ENCODE measurements at regions not wholly inside any gene's neighbourhood (a gene's known extent, or its start where the extent isn't known, plus 50 kb on each side); places are given as distances from the start of the nearest gene placed in this dataset.

DNA sequence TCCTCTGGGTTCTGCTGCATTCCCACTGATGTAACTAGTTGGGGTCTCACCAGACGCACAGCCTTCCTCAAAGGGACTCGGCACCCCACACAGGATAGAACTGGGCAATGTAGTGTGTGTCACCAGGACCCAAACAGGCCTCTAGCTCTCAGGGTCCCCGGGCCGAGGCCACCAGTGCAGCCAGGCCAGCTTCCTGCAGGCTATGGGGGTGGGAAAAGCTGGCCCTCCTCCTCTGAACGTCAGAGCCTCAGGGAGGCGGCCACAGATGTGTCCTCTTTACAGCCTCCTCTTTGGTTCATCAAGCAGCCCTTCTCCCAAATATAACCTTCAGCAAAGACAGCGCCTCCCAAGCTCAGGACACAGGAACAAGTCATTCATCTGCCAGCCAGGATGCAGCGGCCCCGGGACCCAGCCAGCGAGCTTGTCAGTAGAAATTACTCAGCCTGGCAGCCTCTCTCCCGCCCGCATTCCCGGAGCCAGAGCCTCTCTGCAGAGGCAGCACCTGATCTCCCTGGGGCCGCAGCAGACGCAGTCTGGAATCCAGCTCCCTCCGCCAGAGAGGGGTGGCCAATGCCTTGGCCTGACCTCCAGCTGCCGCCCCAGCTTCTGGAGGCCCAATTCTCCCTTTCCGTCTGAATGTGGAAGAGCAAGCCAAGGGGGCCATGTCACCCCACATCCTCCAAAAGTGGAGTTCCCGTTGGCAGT, 288.5 kb downstream of the FBXW7 start:
- ChIA-PET CTCF (interaction anchor here (0.8 to 0.9 kb wide), 2 partner anchors 8 to 102 kb away, joined by 3 to 6 read pairs; no protein-coding TSS in a partner anchor), POLR2A (interaction anchor here (1.0 to 1.2 kb wide), 3 partner anchors 8 to 146 kb away, joined by 3 to 11 read pairs (median 7); no protein-coding TSS in a partner anchor)
- Histone ChIP-seq H3K4me1 (ENCODE audit: control insufficient read depth in 2 of 2, insufficient read depth in 2 of 2, low read length in 2 of 2) (peaks cover 10 to 35% of the 10 kb centered on the region in 2 donors), H3K27ac (ENCODE audit: low read depth, low read length) (no peak overlapping the region), H3K9me3 (ENCODE audit: control insufficient read depth in 2 of 3, low read length in 3 of 3) (no peaks in the 10 kb centered on the region), H3K27me3 (ENCODE audit: control insufficient read depth in 2 of 2, insufficient read depth in 2 of 2, low read length in 2 of 2) (no peaks in the 10 kb centered on the region), H3K4me3 (ENCODE audit: low read length) (no peak overlapping the region), H3K36me3 (ENCODE audit: control insufficient read depth in 2 of 3, insufficient read depth in 3 of 3, low read length in 3 of 3) (no peaks in the 10 kb centered on the region)
- H3K27me3 Mint-ChIP-seq = peaks cover 0 to 13% (median 0%) of the 10 kb centered on the region in 5 donors
- ATAC-seq (no peak), DNase-seq (no peak)
- H3K36me3 Mint-ChIP-seq = peaks cover 0 to 12% (median 0%) of the 10 kb centered on the region in 5 donors
- H3K4me1 Mint-ChIP-seq = peaks cover 24 to 61% (median 48%) of the 10 kb centered on the region in 7 donors
- peak overlapping the region in 4 of 10 donors; percentile 20 to 82 (median 62) for H3K4me3 Mint-ChIP-seq
- H3K27ac Mint-ChIP-seq = peak overlapping the region in 5 of 9 donors; percentile 81 to 96 (median 91)
- intact Hi-C loops (cut with micrococcal nuclease) = loop anchor here in 1 of 2 donors (2.0 kb wide), 1 partner anchor 147 kb away; no protein-coding TSS in a partner anchor
- H3K9me3 Mint-ChIP-seq = peaks cover 0 to 3% (median 0%) of the 10 kb centered on the region in 11 donors

- peaks cover 24 to 65% (median 48%) of the 10 kb centered on the region in 7 donors for H3K4me1 Mint-ChIP-seq
- ChIA-PET CTCF (interaction anchor here (0.8 to 0.9 kb wide), 2 partner anchors 9 to 102 kb away, joined by 3 to 6 read pairs; no protein-coding TSS in a partner anchor), POLR2A (interaction anchor here (0.6 to 1.3 kb wide), 8 partner anchors 8 to 429 kb away, joined by 3 to 11 read pairs (median 4); no protein-coding TSS in a partner anchor)
- H3K27ac Mint-ChIP-seq = peak overlapping the region; percentile 58 to 97 (median 91)
- H3K27me3 ChIP-seq (ENCODE audit: control insufficient read depth in 2 of 2, insufficient read depth in 2 of 2, low read length in 2 of 2) = no peaks in the 10 kb centered on the region
- H3K36me3 ChIP-seq (ENCODE audit: control insufficient read depth in 2 of 3, insufficient read depth in 3 of 3, low read length in 3 of 3) = no peaks in the 10 kb centered on the region
- H3K9me3 ChIP-seq (ENCODE audit: control insufficient read depth in 2 of 3, low read length in 3 of 3) = no peaks in the 10 kb centered on the region
- peaks cover 10 to 35% of the 10 kb centered on the region in 2 donors for H3K4me1 ChIP-seq (ENCODE audit: control insufficient read depth in 2 of 2, insufficient read depth in 2 of 2, low read length in 2 of 2)
- ATAC-seq (peak; percentile 64), DNase-seq (peak in 7 of 9 donors; percentile 11 to 58 (median 50))
- peaks cover 0 to 2% (median 0%) of the 10 kb centered on the region in 11 donors for H3K9me3 Mint-ChIP-seq
- peaks cover 0 to 10% (median 0%) of the 10 kb centered on the region in 5 donors for H3K36me3 Mint-ChIP-seq
- H3K27ac ChIP-seq (ENCODE audit: low read depth, low read length) = peak overlapping the region; percentile 52
- intact Hi-C loops (cut with micrococcal nuclease) = loop anchor here in 1 of 2 donors (2.0 kb wide), 1 partner anchor 146 kb away; no protein-coding TSS in a partner anchor
- peaks cover 0 to 14% (median 0%) of the 10 kb centered on the region in 5 donors for H3K27me3 Mint-ChIP-seq
- peak overlapping the region; percentile 20 for H3K4me3 ChIP-seq (ENCODE audit: low read length)
- peak overlapping the region; percentile 46 to 83 (median 78) for H3K4me3 Mint-ChIP-seq
Measured at GRCh38 chr4:152246659-152247058, 289.2 kb downstream of the FBXW7 start.

GRCh38 chr4:152245680-152246079, 290.2 kb downstream of the FBXW7 start:
- Mint-ChIP-seq H3K27ac (peak overlapping the region in 4 of 9 donors; percentile 83 to 96 (median 90)), H3K4me3 (peak overlapping the region in 3 of 10 donors; percentile 23 to 82 (median 32)), H3K27me3 (peaks cover 0 to 16% (median 0%) of the 10 kb centered on the region in 5 donors), H3K36me3 (peaks cover 0 to 10% (median 0%) of the 10 kb centered on the region in 5 donors), H3K4me1 (peaks cover 24 to 63% (median 48%) of the 10 kb centered on the region in 7 donors), H3K9me3 (peaks cover 0 to 2% (median 0%) of the 10 kb centered on the region in 11 donors)
- H3K4me1 ChIP-seq (ENCODE audit: control insufficient read depth in 2 of 2, insufficient read depth in 2 of 2, low read length in 2 of 2) = peaks cover 10 to 35% of the 10 kb centered on the region in 2 donors
- DNase-seq (no peak), ATAC-seq (no peak)
- no peak overlapping the region for H3K4me3 ChIP-seq (ENCODE audit: low read length)
- ChIA-PET POLR2A (interaction anchor here (0.7 to 1.3 kb wide), 5 partner anchors 9 to 428 kb away, joined by 3 to 5 read pairs (median 3); no protein-coding TSS in a partner anchor), CTCF (interaction anchor here (0.6 kb wide), 1 partner anchor 132 kb away, joined by 3 read pairs; no protein-coding TSS in a partner anchor)
- H3K27me3 ChIP-seq (ENCODE audit: control insufficient read depth in 2 of 2, insufficient read depth in 2 of 2, low read length in 2 of 2) = no peaks in the 10 kb centered on the region
- H3K27ac ChIP-seq (ENCODE audit: low read depth, low read length) = no peak overlapping the region
- no peaks in the 10 kb centered on the region for H3K9me3 ChIP-seq (ENCODE audit: control insufficient read depth in 2 of 3, low read length in 3 of 3)
- intact Hi-C loops (cut with micrococcal nuclease) = loop anchor here in 1 of 2 donors (2.0 kb wide), 1 partner anchor 145 kb away; no protein-coding TSS in a partner anchor
- H3K36me3 ChIP-seq (ENCODE audit: control insufficient read depth in 2 of 3, insufficient read depth in 3 of 3, low read length in 3 of 3) = no peaks in the 10 kb centered on the region

- intact Hi-C loops (cut with micrococcal nuclease) = no loop called here
- ATAC-seq = no peak
- Histone ChIP-seq H3K4me1 (ENCODE audit: control insufficient read depth in 2 of 2, insufficient read depth in 2 of 2, low read length in 2 of 2) (peaks cover 10 to 35% of the 10 kb centered on the region in 2 donors), H3K4me3 (ENCODE audit: low read length) (no peak overlapping the region), H3K27ac (ENCODE audit: low read depth, low read length) (no peak overlapping the region), H3K36me3 (ENCODE audit: control insufficient read depth in 2 of 3, insufficient read depth in 3 of 3, low read length in 3 of 3) (no peaks in the 10 kb centered on the region), H3K27me3 (ENCODE audit: control insufficient read depth in 2 of 2, insufficient read depth in 2 of 2, low read length in 2 of 2) (no peaks in the 10 kb centered on the region), H3K9me3 (ENCODE audit: control insufficient read depth in 2 of 3, low read length in 3 of 3) (no peaks in the 10 kb centered on the region)
- H3K9me3 Mint-ChIP-seq = peaks cover 0 to 2% (median 0%) of the 10 kb centered on the region in 11 donors
- ChIA-PET POLR2A (interaction anchor here (0.6 to 0.9 kb wide), 3 partner anchors 10 to 483 kb away, joined by 3 read pairs; no protein-coding TSS in a partner anchor), CTCF (no interaction called here)
- H3K4me1 Mint-ChIP-seq = peaks cover 24 to 60% (median 48%) of the 10 kb centered on the region in 7 donors
- H3K4me3 Mint-ChIP-seq = peak overlapping the region in 8 of 10 donors; percentile 4 to 66 (median 40)
- peaks cover 0 to 16% (median 0%) of the 10 kb centered on the region in 5 donors for H3K27me3 Mint-ChIP-seq
- DNase-seq = no peak
- peak overlapping the region in 5 of 9 donors; percentile 23 to 62 (median 56) for H3K27ac Mint-ChIP-seq
- H3K36me3 Mint-ChIP-seq = peaks cover 0 to 11% (median 0%) of the 10 kb centered on the region in 5 donors
Measured at GRCh38 chr4:152244659-152245058, 291.2 kb downstream of the FBXW7 start.

- Mint-ChIP-seq H3K27me3 (peaks cover 0 to 16% (median 0%) of the 10 kb centered on the region in 5 donors), H3K27ac (peak overlapping the region in 4 of 9 donors; percentile 23 to 77 (median 58)), H3K9me3 (peaks cover 0 to 2% (median 0%) of the 10 kb centered on the region in 11 donors), H3K36me3 (peaks cover 0 to 11% (median 0%) of the 10 kb centered on the region in 5 donors), H3K4me3 (peak overlapping the region in 8 of 10 donors; percentile 3 to 66 (median 40)), H3K4me1 (peaks cover 26 to 59% (median 48%) of the 10 kb centered on the region in 7 donors)
- intact Hi-C loops (cut with micrococcal nuclease) = no loop called here
- DNase-seq (peak in 1 of 9 donors; percentile 17), ATAC-seq (no peak)
- Histone ChIP-seq H3K27ac (ENCODE audit: low read depth, low read length) (no peak overlapping the region), H3K9me3 (ENCODE audit: control insufficient read depth in 2 of 3, low read length in 3 of 3) (no peaks in the 10 kb centered on the region), H3K4me3 (ENCODE audit: low read length) (no peak overlapping the region), H3K4me1 (ENCODE audit: control insufficient read depth in 2 of 2, insufficient read depth in 2 of 2, low read length in 2 of 2) (peaks cover 10 to 35% of the 10 kb centered on the region in 2 donors), H3K36me3 (ENCODE audit: control insufficient read depth in 2 of 3, insufficient read depth in 3 of 3, low read length in 3 of 3) (no peaks in the 10 kb centered on the region), H3K27me3 (ENCODE audit: control insufficient read depth in 2 of 2, insufficient read depth in 2 of 2, low read length in 2 of 2) (no peaks in the 10 kb centered on the region)
- CTCF ChIA-PET = no interaction called here
- POLR2A ChIA-PET = interaction anchor here (0.6 to 1.4 kb wide), 6 partner anchors 8 to 143 kb away, joined by 3 to 6 read pairs (median 3); no protein-coding TSS in a partner anchor
Measured at GRCh38 chr4:152243896-152244595, 291.8 kb downstream of the FBXW7 start.

DNA sequence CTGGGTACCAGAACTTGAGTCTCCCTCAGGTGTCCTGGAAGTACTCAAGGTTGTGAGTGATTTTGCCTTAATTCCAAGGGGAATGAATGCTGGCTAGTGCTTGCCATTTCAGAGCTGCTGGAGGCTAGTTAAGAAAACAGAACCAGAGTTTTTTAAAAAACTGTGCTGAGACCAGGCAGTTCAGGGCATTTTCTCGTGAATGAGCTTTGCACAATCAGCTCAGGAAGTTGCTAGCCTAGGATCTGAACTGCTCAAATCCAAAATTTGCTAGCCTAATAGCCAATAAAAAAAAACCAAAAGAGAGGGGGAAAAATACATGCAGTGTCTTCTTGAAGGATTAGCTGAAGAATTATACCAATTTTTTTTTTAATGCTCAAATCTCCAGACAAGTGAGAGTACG, 292.7 kb downstream of the FBXW7 start:
- no peak for ATAC-seq
- Mint-ChIP-seq H3K36me3 (peaks cover 0 to 12% (median 0%) of the 10 kb centered on the region in 5 donors), H3K9me3 (peaks cover 0 to 5% (median 0%) of the 10 kb centered on the region in 11 donors), H3K27ac (peak overlapping the region in 3 of 9 donors; percentile 32 to 62 (median 56)), H3K4me1 (peaks cover 26 to 59% (median 48%) of the 10 kb centered on the region in 7 donors), H3K27me3 (peaks cover 0 to 16% (median 0%) of the 10 kb centered on the region in 5 donors), H3K4me3 (peak overlapping the region in 4 of 10 donors; percentile 25 to 66 (median 43))
- CTCF ChIA-PET = no interaction called here
- no peaks in the 10 kb centered on the region for H3K9me3 ChIP-seq (ENCODE audit: control insufficient read depth in 2 of 3, low read length in 3 of 3)
- intact Hi-C loops (cut with micrococcal nuclease) = no loop called here
- H3K36me3 ChIP-seq (ENCODE audit: control insufficient read depth in 2 of 3, insufficient read depth in 3 of 3, low read length in 3 of 3) = no peaks in the 10 kb centered on the region
- H3K27me3 ChIP-seq (ENCODE audit: control insufficient read depth in 2 of 2, insufficient read depth in 2 of 2, low read length in 2 of 2) = no peaks in the 10 kb centered on the region
- POLR2A ChIA-PET = interaction anchor here (0.6 to 1.4 kb wide), 5 partner anchors 9 to 142 kb away, joined by 3 to 6 read pairs (median 3); no protein-coding TSS in a partner anchor
- H3K27ac ChIP-seq (ENCODE audit: low read depth, low read length) = no peak overlapping the region
- DNase-seq = no peak
- H3K4me3 ChIP-seq (ENCODE audit: low read length) = no peak overlapping the region
- H3K4me1 ChIP-seq (ENCODE audit: control insufficient read depth in 2 of 2, insufficient read depth in 2 of 2, low read length in 2 of 2) = peaks cover 10 to 35% of the 10 kb centered on the region in 2 donors
